ENCODE measurements at regions not wholly inside any gene's neighbourhood (a gene's known extent, or its start where the extent isn't known, plus 50 kb on each side); places are given as distances from the start of the nearest gene placed in this dataset.

DNA sequence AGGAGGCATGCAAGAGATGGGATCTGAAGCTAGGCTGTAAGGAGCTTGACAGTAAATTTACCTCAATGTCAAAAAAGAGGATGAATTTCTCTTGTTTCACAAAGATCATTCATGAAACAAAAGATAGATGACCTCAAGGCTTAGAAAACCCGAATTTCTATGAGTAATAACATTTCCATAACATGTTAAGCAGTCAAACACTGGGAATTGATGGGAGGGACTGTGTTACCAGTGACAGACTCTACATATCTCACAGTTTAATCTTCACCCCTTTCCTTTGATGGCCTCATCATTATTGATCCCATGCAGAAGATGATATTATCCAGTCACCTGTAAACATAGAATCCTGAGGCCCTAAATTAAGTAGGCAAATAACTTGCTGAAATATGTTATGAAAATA, 53.5 kb upstream of the VGLL3 start:
- no peak overlapping the region for H2BK120ac ChIP-seq (ENCODE audit: low read depth, low read length)
- H2AFZ ChIP-seq (replicated peaks; ENCODE audit: low read length, poor library complexity) = no peak overlapping the region
- no peak overlapping the region for H4K8ac ChIP-seq (ENCODE audit: low read depth in 2 of 2, low read length in 2 of 2)
- no peak overlapping the region for H2BK15ac ChIP-seq (ENCODE audit: low read depth, low read length)
- H2AK5ac ChIP-seq (ENCODE audit: low read depth, low read length) = no peak overlapping the region
- no peak overlapping the region for H3K4me3 ChIP-seq (ENCODE audit: insufficient read depth, low read depth, low read length)
- no peak overlapping the region for H4K5ac ChIP-seq (ENCODE audit: low read depth, low read length)
- no peak overlapping the region for H3K4ac ChIP-seq (ENCODE audit: low read depth, low read length)
- no peak overlapping the region for H3K14ac ChIP-seq (replicated peaks; ENCODE audit: low read depth, low read length)
- POLR2A ChIA-PET (ENCODE audit: unreplicated experiment) = no interaction called here
- BruUV-seq (replicated peaks) = no TSS peak
- H2BK5ac ChIP-seq (ENCODE audit: low read depth, low read length, poor library complexity, severe bottlenecking) = no peak overlapping the region
- H3K9me3 ChIP-seq (ENCODE audit: control insufficient read depth, insufficient read depth, low read length) = no peaks in the 10 kb centered on the region
- H3K79me1 ChIP-seq (ENCODE audit: low read depth in 1 of 2, low read length in 2 of 2) = no peaks in the 10 kb centered on the region
- no peaks in the 10 kb centered on the region for H3K36me3 ChIP-seq (ENCODE audit: control insufficient read depth, insufficient read depth, low read length)
- TF ChIP-seq, protein P1, sequence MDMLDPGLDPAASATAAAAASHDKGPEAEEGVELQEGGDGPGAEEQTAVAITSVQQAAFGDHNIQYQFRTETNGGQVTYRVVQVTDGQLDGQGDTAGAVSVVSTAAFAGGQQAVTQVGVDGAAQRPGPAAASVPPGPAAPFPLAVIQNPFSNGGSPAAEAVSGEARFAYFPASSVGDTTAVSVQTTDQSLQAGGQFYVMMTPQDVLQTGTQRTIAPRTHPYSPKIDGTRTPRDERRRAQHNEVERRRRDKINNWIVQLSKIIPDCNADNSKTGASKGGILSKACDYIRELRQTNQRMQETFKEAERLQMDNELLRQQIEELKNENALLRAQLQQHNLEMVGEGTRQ (IDR thresholded peaks at IDR 0.05; ENCODE audit: low read depth, low read length) = no peak
- TF ChIP-seq SMC3 (IDR thresholded peaks at IDR 0.05; ENCODE audit: low read depth, low read length) (no peak), RCOR1 (IDR thresholded peaks at IDR 0.05; ENCODE audit: insufficient replicate concordance, low read length) (no peak), MAZ (IDR thresholded peaks at IDR 0.05; ENCODE audit: borderline replicate concordance, low read depth, low read length) (no peak), MXI1 (IDR thresholded peaks at IDR 0.05; ENCODE audit: borderline replicate concordance, low read depth, low read length) (no peak), RFX5 (IDR thresholded peaks at IDR 0.05; ENCODE audit: low read depth, low read length) (no peak), POLR2A (IDR thresholded peaks at IDR 0.05; ENCODE audit: low read depth, low read length) (no peak), FOS (IDR thresholded peaks at IDR 0.05; ENCODE audit: low read depth, low read length) (no peak), NFE2L2 (IDR thresholded peaks at IDR 0.05; ENCODE audit: low read depth, low read length) (no peak), CEBPB (IDR thresholded peaks at IDR 0.05; ENCODE audit: low read depth, low read length) (no peak), RAD21 (IDR thresholded peaks at IDR 0.05; ENCODE audit: low read length) (no peak), BHLHE40 (IDR thresholded peaks at IDR 0.05; ENCODE audit: low read depth, low read length) (no peak), MAFK (IDR thresholded peaks at IDR 0.05; ENCODE audit: low read depth, low read length) (no peak)
- TF ChIP-seq, protein P2, sequence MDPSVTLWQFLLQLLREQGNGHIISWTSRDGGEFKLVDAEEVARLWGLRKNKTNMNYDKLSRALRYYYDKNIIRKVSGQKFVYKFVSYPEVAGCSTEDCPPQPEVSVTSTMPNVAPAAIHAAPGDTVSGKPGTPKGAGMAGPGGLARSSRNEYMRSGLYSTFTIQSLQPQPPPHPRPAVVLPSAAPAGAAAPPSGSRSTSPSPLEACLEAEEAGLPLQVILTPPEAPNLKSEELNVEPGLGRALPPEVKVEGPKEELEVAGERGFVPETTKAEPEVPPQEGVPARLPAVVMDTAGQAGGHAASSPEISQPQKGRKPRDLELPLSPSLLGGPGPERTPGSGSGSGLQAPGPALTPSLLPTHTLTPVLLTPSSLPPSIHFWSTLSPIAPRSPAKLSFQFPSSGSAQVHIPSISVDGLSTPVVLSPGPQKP (IDR thresholded peaks at IDR 0.05; ENCODE audit: borderline replicate concordance, low read depth, low read length) = no peak
- no peak overlapping the region for H3K9ac ChIP-seq (ENCODE audit: low read depth, low read length)
- no peaks in the 10 kb centered on the region for H3K4me1 ChIP-seq (ENCODE audit: control insufficient read depth, insufficient read depth, low read length)
- DNase-seq (no peak), ATAC-seq (ENCODE audit: low read depth) (no peak)
- H4K91ac ChIP-seq (ENCODE audit: insufficient read depth, low read depth, low read length) = no peak overlapping the region
- no peaks in the 10 kb centered on the region for H3K9me1 ChIP-seq (ENCODE audit: insufficient read depth, low read length)
- dilution Hi-C loops (cut with HindIII; ENCODE audit: low sequenced_read_pairs, unreplicated experiment) = no loop called here
- no peak overlapping the region for H2BK20ac ChIP-seq (ENCODE audit: low read depth, low read length)
- in situ Hi-C loops (cut with MboI; ENCODE audit: low sequenced_read_pairs) = no loop called here
- no peak overlapping the region for H3K23ac ChIP-seq (ENCODE audit: low read depth, low read length)
- no peak overlapping the region for H3K27ac ChIP-seq (ENCODE audit: insufficient read depth, low read length)
- no CpG with 5 or more reads among the region's 1 CpG for WGBS, 2 experiments (ENCODE audit: extremely low coverage in 2 of 2, insufficient read length in 1 of 2)
- no peaks in the 10 kb centered on the region for H3K27me3 ChIP-seq (ENCODE audit: control insufficient read depth, insufficient read depth, low read length)
- no peak overlapping the region for H3K18ac ChIP-seq (ENCODE audit: low read depth, low read length)
- no peaks in the 10 kb centered on the region for H4K20me1 ChIP-seq (ENCODE audit: insufficient read depth, low read length)
- no peak overlapping the region for H3K56ac ChIP-seq (ENCODE audit: extremely low read depth, insufficient read depth, low read length)
- intact Hi-C loops (cut with micrococcal nuclease) = no loop called here
- CTCF ChIA-PET = no interaction called here
- H3K4me2 ChIP-seq (ENCODE audit: low read depth, low read length) = no peak overlapping the region
- no peak overlapping the region for H2AK9ac ChIP-seq (replicated peaks; ENCODE audit: low read depth, low read length, poor library complexity)
